ENCODE measurements at regions not wholly inside any gene's neighbourhood (a gene's known extent, or its start where the extent isn't known, plus 50 kb on each side); places are given as distances from the start of the nearest gene placed in this dataset.

GRCh38 chr14:49954171-49954631 is 61.3 kb downstream of the ARF6 start:
- in situ Hi-C loops (cut with MboI; ENCODE audit: low sequenced_read_pairs, unreplicated experiment), result no loop called here
- TF ChIP-seq CTCF (IDR thresholded peaks at IDR 0.05; ENCODE audit: borderline replicate concordance, control extremely low read depth, extremely low read depth, insufficient read depth, missing control alignments), result no peak

GRCh38 chr14:49955024-49955423 is 62.1 kb downstream of the ARF6 start:
- no peak for DNase-seq (ENCODE audit: low spot score)
- no peak for TF ChIP-seq CTCF (IDR thresholded peaks at IDR 0.05; ENCODE audit: borderline replicate concordance, control extremely low read depth, extremely low read depth, insufficient read depth, missing control alignments)
- in situ Hi-C loops (cut with MboI; ENCODE audit: low sequenced_read_pairs, unreplicated experiment), result no loop called here

More at GRCh38 chr14:49954171-49954631, 61.3 kb downstream of the ARF6 start:
- no peak for DNase-seq (ENCODE audit: low spot score)

- TF ChIP-seq CTCF (IDR thresholded peaks at IDR 0.05; ENCODE audit: borderline replicate concordance, control extremely low read depth, extremely low read depth, insufficient read depth, missing control alignments), result no peak
- no peak for DNase-seq (ENCODE audit: low spot score)
- in situ Hi-C loops (cut with MboI; ENCODE audit: low sequenced_read_pairs, unreplicated experiment), result no loop called here
Measured at GRCh38 chr14:49957089-49957852, 64.4 kb downstream of the ARF6 start.

- in situ Hi-C loops (cut with MboI; ENCODE audit: low sequenced_read_pairs, unreplicated experiment), result no loop called here
- no peak for TF ChIP-seq CTCF (IDR thresholded peaks at IDR 0.05; ENCODE audit: borderline replicate concordance, control extremely low read depth, extremely low read depth, insufficient read depth, missing control alignments)
- DNase-seq (ENCODE audit: low spot score), result peak; percentile 47
Measured at GRCh38 chr14:49959822-49960408, 67.0 kb downstream of the ARF6 start.

GRCh38 chr14:49960453-49960852 is 67.6 kb downstream of the ARF6 start:
- in situ Hi-C loops (cut with MboI; ENCODE audit: low sequenced_read_pairs, unreplicated experiment), result no loop called here
- TF ChIP-seq CTCF (IDR thresholded peaks at IDR 0.05; ENCODE audit: borderline replicate concordance, control extremely low read depth, extremely low read depth, insufficient read depth, missing control alignments), result no peak
- DNase-seq (ENCODE audit: low spot score), result no peak

GRCh38 chr14:49961270-49962222 is 68.7 kb downstream of the ARF6 start:
- DNase-seq (ENCODE audit: low spot score), result peak; percentile 42
- no peak for TF ChIP-seq CTCF (IDR thresholded peaks at IDR 0.05; ENCODE audit: borderline replicate concordance, control extremely low read depth, extremely low read depth, insufficient read depth, missing control alignments)
- in situ Hi-C loops (cut with MboI; ENCODE audit: low sequenced_read_pairs, unreplicated experiment), result no loop called here
